ENCODE measurements at regions not wholly inside any gene's neighbourhood (a gene's known extent, or its start where the extent isn't known, plus 50 kb on each side); places are given as distances from the start of the nearest gene placed in this dataset.
"Not testable (repeated sequence)": the region's sequence is repeated elsewhere in the genome, so short reads cannot be mapped to it uniquely, and the experiment has no call there.

DNA sequence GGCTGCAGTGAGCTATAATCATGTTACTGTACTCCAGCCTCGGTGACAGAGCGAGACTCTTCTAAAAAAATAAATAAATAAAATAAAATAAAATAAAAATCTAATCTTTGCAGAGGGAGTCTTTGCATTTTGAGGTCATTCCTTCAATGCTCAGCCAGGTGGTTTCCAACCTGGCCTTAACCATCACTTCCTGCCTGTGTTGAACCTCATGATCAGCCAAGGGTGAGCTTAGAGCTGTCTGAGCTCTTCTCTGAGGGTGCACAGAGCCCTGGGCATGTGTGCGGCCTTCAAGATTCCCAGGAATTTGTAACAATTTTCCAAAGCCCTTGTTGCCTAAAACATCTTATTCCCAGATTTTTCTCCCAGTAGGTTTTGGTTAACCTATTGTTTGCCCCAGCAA is 94.3 kb downstream of the KCNJ12 start:
- H3K9me3 Mint-ChIP-seq; H3K27ac Mint-ChIP-seq; H3K4me3 Mint-ChIP-seq; H3K36me3 Mint-ChIP-seq (ENCODE audit: low read depth); DNase-seq; H3K4me1 Mint-ChIP-seq; ATAC-seq (ENCODE audit: low read depth); H3K27me3 Mint-ChIP-seq; POLR2A ChIA-PET; CTCF ChIA-PET; intact Hi-C loops (cut with micrococcal nuclease): not testable (repeated sequence)

DNA sequence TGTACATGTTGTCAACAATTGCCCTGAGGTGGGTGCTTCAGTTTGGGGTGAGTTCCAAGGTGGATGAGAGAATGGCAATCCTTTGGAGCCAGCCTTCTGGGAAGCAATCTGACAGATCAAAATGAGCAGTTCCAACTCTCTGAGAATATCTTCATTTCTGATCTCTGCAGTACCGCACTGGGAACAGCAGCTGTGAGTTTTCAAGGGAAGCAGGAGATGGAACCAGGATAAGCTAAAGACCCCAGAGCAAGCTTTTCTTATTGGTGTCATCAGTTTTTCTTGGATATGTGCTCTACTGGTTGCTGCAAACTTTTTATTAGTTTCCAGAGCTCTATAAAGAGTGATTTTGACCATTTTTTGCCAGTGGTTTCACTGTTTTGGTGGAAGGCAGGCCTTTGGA is 94.7 kb downstream of the KCNJ12 start:
- ChIA-PET CTCF (no interaction called here), POLR2A (no interaction called here)
- peaks cover 12% of the 10 kb centered on the region for H3K27me3 Mint-ChIP-seq
- TF ChIP-seq, protein P1, sequence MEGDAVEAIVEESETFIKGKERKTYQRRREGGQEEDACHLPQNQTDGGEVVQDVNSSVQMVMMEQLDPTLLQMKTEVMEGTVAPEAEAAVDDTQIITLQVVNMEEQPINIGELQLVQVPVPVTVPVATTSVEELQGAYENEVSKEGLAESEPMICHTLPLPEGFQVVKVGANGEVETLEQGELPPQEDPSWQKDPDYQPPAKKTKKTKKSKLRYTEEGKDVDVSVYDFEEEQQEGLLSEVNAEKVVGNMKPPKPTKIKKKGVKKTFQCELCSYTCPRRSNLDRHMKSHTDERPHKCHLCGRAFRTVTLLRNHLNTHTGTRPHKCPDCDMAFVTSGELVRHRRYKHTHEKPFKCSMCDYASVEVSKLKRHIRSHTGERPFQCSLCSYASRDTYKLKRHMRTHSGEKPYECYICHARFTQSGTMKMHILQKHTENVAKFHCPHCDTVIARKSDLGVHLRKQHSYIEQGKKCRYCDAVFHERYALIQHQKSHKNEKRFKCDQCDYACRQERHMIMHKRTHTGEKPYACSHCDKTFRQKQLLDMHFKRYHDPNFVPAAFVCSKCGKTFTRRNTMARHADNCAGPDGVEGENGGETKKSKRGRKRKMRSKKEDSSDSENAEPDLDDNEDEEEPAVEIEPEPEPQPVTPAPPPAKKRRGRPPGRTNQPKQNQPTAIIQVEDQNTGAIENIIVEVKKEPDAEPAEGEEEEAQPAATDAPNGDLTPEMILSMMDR (IDR thresholded peaks at IDR 0.05), result no peak
- ATAC-seq (ENCODE audit: low read depth), result no peak
- intact Hi-C loops (cut with micrococcal nuclease), result no loop called here
- peaks cover 7% of the 10 kb centered on the region for H3K4me1 Mint-ChIP-seq
- no peaks in the 10 kb centered on the region for H3K9me3 Mint-ChIP-seq
- no peak overlapping the region for H3K4me3 Mint-ChIP-seq
- H3K27ac Mint-ChIP-seq, result no peak overlapping the region
- no peak for DNase-seq
- no peaks in the 10 kb centered on the region for H3K36me3 Mint-ChIP-seq (ENCODE audit: low read depth)

DNA sequence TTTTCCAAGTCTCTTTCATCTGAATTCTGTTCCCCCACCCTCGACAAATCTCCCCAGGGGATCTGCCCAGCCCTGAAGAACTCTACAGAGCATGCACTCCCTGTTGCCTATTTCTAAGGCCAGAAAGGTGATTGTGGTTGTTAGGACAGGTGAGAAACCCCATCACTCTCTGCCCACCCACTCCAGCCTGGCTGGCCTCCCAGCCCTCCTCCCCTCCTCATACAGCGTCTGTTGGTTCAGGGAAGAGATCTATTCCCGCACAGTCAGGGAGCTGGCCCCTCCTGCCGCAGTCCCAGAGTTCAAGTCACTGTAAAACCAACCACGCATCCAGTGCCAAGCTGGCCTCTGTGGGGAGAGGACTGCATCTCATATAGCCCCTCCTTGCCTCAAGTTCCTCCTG is 98.7 kb downstream of the KCNJ12 start:
- TF ChIP-seq, protein P1 (IDR thresholded peaks at IDR 0.05), result no peak
- peaks cover 27% of the 10 kb centered on the region for H3K27me3 Mint-ChIP-seq
- H3K4me1 Mint-ChIP-seq, result peaks cover 7% of the 10 kb centered on the region
- no peaks in the 10 kb centered on the region for H3K36me3 Mint-ChIP-seq (ENCODE audit: low read depth)
- ChIA-PET CTCF (no interaction called here), POLR2A (no interaction called here)
- no peak for ATAC-seq (ENCODE audit: low read depth)
- H3K4me3 Mint-ChIP-seq, result no peak overlapping the region
- no peak for DNase-seq
- intact Hi-C loops (cut with micrococcal nuclease), result no loop called here
- no peak overlapping the region for H3K27ac Mint-ChIP-seq
- H3K9me3 Mint-ChIP-seq, result peaks cover 7% of the 10 kb centered on the region

DNA sequence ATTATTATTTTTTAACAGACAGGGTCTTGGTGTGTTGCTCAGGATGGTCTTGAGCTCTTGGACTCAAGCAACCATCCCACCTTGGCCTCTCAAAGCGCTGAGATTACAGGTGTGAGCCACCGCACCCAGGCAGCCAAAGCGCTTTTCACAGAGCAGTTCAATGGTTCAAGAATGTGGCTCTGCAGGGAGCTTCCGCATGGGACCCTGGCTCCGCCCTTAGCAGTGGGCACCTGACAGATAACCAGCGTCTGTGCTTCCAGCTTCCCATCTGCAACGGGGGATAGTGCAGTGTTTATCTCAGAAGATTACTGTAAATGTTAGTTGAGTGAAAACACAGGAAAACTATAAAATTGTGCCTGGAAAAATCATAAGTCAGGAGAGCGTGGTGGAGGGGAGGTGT is 99.4 kb downstream of the KCNJ12 start:
- intact Hi-C loops (cut with micrococcal nuclease), result no loop called here
- CTCF ChIA-PET, result no interaction called here
- H3K27ac Mint-ChIP-seq, result no peak overlapping the region
- H3K4me3 Mint-ChIP-seq, result no peak overlapping the region
- POLR2A ChIA-PET, result no interaction called here
- TF ChIP-seq, protein P1 (IDR thresholded peaks at IDR 0.05), result no peak
- no peaks in the 10 kb centered on the region for H3K36me3 Mint-ChIP-seq (ENCODE audit: low read depth)
- no peak for DNase-seq
- no peak for ATAC-seq (ENCODE audit: low read depth)
- peaks cover 33% of the 10 kb centered on the region for H3K27me3 Mint-ChIP-seq
- H3K9me3 Mint-ChIP-seq, result peaks cover 7% of the 10 kb centered on the region
- peaks cover 2% of the 10 kb centered on the region for H3K4me1 Mint-ChIP-seq

DNA sequence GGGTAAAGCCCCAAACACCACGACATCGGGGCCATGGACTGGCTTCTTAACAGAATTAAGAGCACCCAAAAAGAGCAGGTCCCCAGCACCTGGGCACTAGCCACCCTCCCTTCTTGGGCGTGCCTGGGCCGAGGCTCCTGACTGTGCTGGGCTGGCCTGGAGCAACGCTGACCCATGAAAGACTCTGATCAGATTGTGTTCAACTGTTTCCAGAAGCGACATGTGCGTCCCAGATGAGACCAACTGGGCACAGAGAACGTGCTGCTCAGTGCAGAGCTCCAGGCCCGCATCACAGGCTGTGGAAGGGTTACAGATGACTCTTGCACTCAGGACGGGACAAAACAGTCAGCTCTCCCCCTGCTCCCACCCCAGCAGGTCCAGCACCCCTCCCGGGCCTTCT is 100.7 kb downstream of the KCNJ12 start:
- no peak overlapping the region for H3K4me3 Mint-ChIP-seq
- DNase-seq (no peak), ATAC-seq (ENCODE audit: low read depth) (no peak)
- TF ChIP-seq, protein P1 (IDR thresholded peaks at IDR 0.05), result no peak
- H3K27ac Mint-ChIP-seq, result no peak overlapping the region
- no peaks in the 10 kb centered on the region for H3K4me1 Mint-ChIP-seq
- peaks cover 33% of the 10 kb centered on the region for H3K27me3 Mint-ChIP-seq
- peaks cover 7% of the 10 kb centered on the region for H3K9me3 Mint-ChIP-seq
- ChIA-PET CTCF (no interaction called here), POLR2A (no interaction called here)
- intact Hi-C loops (cut with micrococcal nuclease), result no loop called here
- H3K36me3 Mint-ChIP-seq (ENCODE audit: low read depth), result no peaks in the 10 kb centered on the region

DNA sequence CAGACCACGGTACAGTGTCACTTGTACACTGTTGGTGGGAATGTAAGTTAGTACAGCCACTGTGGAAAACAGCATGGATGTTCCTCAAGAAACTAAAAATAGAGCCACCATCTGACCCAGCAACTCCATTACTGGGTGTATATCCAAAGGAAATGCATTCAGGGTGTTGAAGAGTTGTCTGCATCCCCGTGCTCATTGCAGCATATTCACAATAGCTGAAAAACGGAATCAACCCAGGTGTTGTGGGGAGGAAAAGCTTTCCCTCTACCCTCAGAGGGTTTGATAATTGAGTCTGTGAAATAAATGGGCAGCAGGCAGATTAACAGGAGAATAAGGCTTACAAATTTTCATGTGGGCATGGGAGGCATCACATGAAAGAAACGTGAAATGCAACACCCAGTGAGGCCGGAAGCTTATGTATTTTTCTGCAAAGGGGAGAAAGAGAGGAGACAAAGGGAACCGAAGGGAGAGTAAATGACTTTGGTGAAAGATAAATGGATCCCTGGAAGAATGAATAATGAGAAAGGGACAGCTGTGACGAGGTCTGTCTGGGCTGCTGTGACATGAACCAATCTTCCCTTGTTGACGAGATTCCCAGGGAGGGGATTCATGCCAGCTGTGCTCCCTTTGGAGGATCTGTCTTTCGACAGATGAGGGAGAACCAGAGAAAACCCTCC is 106.2 kb downstream of the KCNJ12 start:
- Mint-ChIP-seq H3K27ac (no peak overlapping the region), H3K4me3 (no peak overlapping the region), H3K36me3 (ENCODE audit: low read depth) (no peaks in the 10 kb centered on the region), H3K4me1 (no peaks in the 10 kb centered on the region), H3K9me3 (peaks cover 7% of the 10 kb centered on the region), H3K27me3 (peaks cover 40% of the 10 kb centered on the region)
- TF ChIP-seq, protein P1 (IDR thresholded peaks at IDR 0.05), result no peak
- ATAC-seq (ENCODE audit: low read depth) (no peak), DNase-seq (no peak)
- intact Hi-C loops (cut with micrococcal nuclease), result no loop called here
- ChIA-PET CTCF (no interaction called here), POLR2A (no interaction called here)

DNA sequence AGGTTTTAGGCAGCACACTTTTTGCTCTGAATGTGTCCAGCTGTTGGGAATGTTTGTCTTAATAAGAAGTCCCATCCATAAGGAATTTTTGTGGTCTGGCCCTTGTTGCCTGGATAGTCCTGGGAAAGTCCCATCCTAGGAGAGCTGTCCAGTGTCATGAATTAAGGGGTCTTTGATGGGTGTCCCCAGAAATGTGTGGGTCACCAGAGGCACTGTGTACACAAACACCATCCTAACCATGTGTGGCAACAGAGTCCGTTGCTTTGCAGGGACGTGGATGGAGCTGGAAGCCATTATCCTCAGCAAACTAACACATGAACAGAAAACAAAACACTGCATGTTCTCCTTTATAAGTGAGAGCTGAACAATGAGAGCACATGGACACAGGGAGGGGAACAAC is 111.9 kb downstream of the KCNJ12 start:
- H3K27me3 Mint-ChIP-seq, result peaks cover 22% of the 10 kb centered on the region
- intact Hi-C loops (cut with micrococcal nuclease); POLR2A ChIA-PET; ATAC-seq (ENCODE audit: low read depth); DNase-seq; CTCF ChIA-PET; H3K27ac Mint-ChIP-seq; H3K9me3 Mint-ChIP-seq; H3K36me3 Mint-ChIP-seq (ENCODE audit: low read depth); H3K4me1 Mint-ChIP-seq; H3K4me3 Mint-ChIP-seq: not testable (repeated sequence)

Data from activated B cell treated with CpG ODN at 0.5 μM for 24 hours (primary cell).